ENCODE measurements at regions not wholly inside any gene's neighbourhood (a gene's known extent, or its start where the extent isn't known, plus 50 kb on each side); places are given as distances from the start of the nearest gene placed in this dataset.

GRCh38 chr9:86513429-86513828 lies 159.2 kb upstream of the TUT7 start:
- Histone ChIP-seq H2BK120ac (ENCODE audit: low read depth, low read length) (peak overlapping the region; percentile 91), H2AFZ (replicated peaks; ENCODE audit: low read length, poor library complexity) (peak overlapping the region; percentile 83), H3K79me1 (ENCODE audit: low read depth in 1 of 2, low read length in 2 of 2) (no peaks in the 10 kb centered on the region), H2BK20ac (ENCODE audit: low read depth, low read length) (peak overlapping the region; percentile 98), H2BK5ac (ENCODE audit: low read depth, low read length, poor library complexity, severe bottlenecking) (peak overlapping the region; percentile 80), H3K14ac (replicated peaks; ENCODE audit: low read depth, low read length) (peak overlapping the region; percentile 74), H2BK15ac (ENCODE audit: low read depth, low read length) (peak overlapping the region; percentile 80; the same call in 2 of the 3 replicates), H3K4me1 (ENCODE audit: control insufficient read depth, insufficient read depth, low read length) (peaks cover 10% of the 10 kb centered on the region), H3K4me2 (ENCODE audit: low read depth, low read length) (peak overlapping the region; percentile 6; the same call in 1 of the 2 replicates), H3K4me3 (ENCODE audit: insufficient read depth, low read depth, low read length) (no peak overlapping the region), H3K23ac (ENCODE audit: low read depth, low read length) (0 out of 2 replicates have a peak overlapping the region, but pooled peaks have one; percentile 19), H4K5ac (ENCODE audit: low read depth, low read length) (peak overlapping the region; percentile 93), H4K20me1 (ENCODE audit: insufficient read depth, low read length) (no peaks in the 10 kb centered on the region), H3K9ac (ENCODE audit: low read depth, low read length) (peak overlapping the region; percentile 1), H3K56ac (ENCODE audit: extremely low read depth, insufficient read depth, low read length) (0 out of 2 replicates have a peak overlapping the region, but pooled peaks have one; percentile 35), H3K36me3 (ENCODE audit: control insufficient read depth, insufficient read depth, low read length) (no peaks in the 10 kb centered on the region), H3K9me3 (ENCODE audit: control insufficient read depth, insufficient read depth, low read length) (no peaks in the 10 kb centered on the region), H4K91ac (ENCODE audit: insufficient read depth, low read depth, low read length) (peak overlapping the region; percentile 87), H3K4ac (ENCODE audit: low read depth, low read length) (peak overlapping the region; percentile 94), H2AK9ac (replicated peaks; ENCODE audit: low read depth, low read length, poor library complexity) (peak overlapping the region; percentile 80), H4K8ac (ENCODE audit: low read depth in 2 of 2, low read length in 2 of 2) (peak overlapping the region; percentile 19 to 66), H3K9me1 (ENCODE audit: insufficient read depth, low read length) (peaks cover 5% of the 10 kb centered on the region), H3K27ac (ENCODE audit: insufficient read depth, low read length) (peak overlapping the region; percentile 87), H2AK5ac (ENCODE audit: low read depth, low read length) (peak overlapping the region; percentile 71), H3K18ac (ENCODE audit: low read depth, low read length) (peak overlapping the region; percentile 97), H3K27me3 (ENCODE audit: control insufficient read depth, insufficient read depth, low read length) (no peaks in the 10 kb centered on the region)
- no CpG with 5 or more reads among the region's 2 CpGs for WGBS, 2 experiments (ENCODE audit: extremely low coverage in 2 of 2, insufficient read length in 1 of 2)
- in situ Hi-C loops (cut with MboI; ENCODE audit: low sequenced_read_pairs): no loop called here
- intact Hi-C loops (cut with micrococcal nuclease): loop anchor here (5.0 kb wide), 1 partner anchor 89 kb away; no protein-coding TSS in a partner anchor
- CTCF ChIA-PET: interaction anchor here (2.0 kb wide), 1 partner anchor 12 kb away, joined by 5 read pairs; no protein-coding TSS in a partner anchor
- POLR2A ChIA-PET (ENCODE audit: unreplicated experiment): no interaction called here
- DNase-seq (no peak), ATAC-seq (ENCODE audit: low read depth) (no peak)
- no TSS peak for BruUV-seq (replicated peaks)
- no peak for TF ChIP-seq RCOR1 (IDR thresholded peaks at IDR 0.05; ENCODE audit: insufficient replicate concordance, low read length)
- TF ChIP-seq FOS (IDR thresholded peaks at IDR 0.05; ENCODE audit: low read depth, low read length): no peak
- TF ChIP-seq, protein P1, sequence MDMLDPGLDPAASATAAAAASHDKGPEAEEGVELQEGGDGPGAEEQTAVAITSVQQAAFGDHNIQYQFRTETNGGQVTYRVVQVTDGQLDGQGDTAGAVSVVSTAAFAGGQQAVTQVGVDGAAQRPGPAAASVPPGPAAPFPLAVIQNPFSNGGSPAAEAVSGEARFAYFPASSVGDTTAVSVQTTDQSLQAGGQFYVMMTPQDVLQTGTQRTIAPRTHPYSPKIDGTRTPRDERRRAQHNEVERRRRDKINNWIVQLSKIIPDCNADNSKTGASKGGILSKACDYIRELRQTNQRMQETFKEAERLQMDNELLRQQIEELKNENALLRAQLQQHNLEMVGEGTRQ (IDR thresholded peaks at IDR 0.05; ENCODE audit: low read depth, low read length): no peak
- no peak for TF ChIP-seq ELK1 (IDR thresholded peaks at IDR 0.05; ENCODE audit: borderline replicate concordance, low read depth, low read length)
- TF ChIP-seq SMC3 (IDR thresholded peaks at IDR 0.05; ENCODE audit: low read depth, low read length): no peak
- no peak for TF ChIP-seq MAZ (IDR thresholded peaks at IDR 0.05; ENCODE audit: borderline replicate concordance, low read depth, low read length)
- no peak for TF ChIP-seq MXI1 (IDR thresholded peaks at IDR 0.05; ENCODE audit: borderline replicate concordance, low read depth, low read length)
- TF ChIP-seq CEBPB (IDR thresholded peaks at IDR 0.05; ENCODE audit: low read depth, low read length): no peak
- TF ChIP-seq MAFK (IDR thresholded peaks at IDR 0.05; ENCODE audit: low read depth, low read length): no peak
- TF ChIP-seq RFX5 (IDR thresholded peaks at IDR 0.05; ENCODE audit: low read depth, low read length): no peak
- TF ChIP-seq POLR2A (IDR thresholded peaks at IDR 0.05; ENCODE audit: low read depth, low read length): no peak
- TF ChIP-seq CHD1 (IDR thresholded peaks at IDR 0.05; ENCODE audit: low read depth, low read length): no peak
- no peak for TF ChIP-seq RAD21 (IDR thresholded peaks at IDR 0.05; ENCODE audit: low read length)
- TF ChIP-seq BHLHE40 (IDR thresholded peaks at IDR 0.05; ENCODE audit: low read depth, low read length): no peak
- dilution Hi-C loops (cut with HindIII; ENCODE audit: low sequenced_read_pairs, unreplicated experiment): no loop called here
